ENCODE measurements at regions not wholly inside any gene's neighbourhood (a gene's known extent, or its start where the extent isn't known, plus 50 kb on each side); places are given as distances from the start of the nearest gene placed in this dataset.

DNA sequence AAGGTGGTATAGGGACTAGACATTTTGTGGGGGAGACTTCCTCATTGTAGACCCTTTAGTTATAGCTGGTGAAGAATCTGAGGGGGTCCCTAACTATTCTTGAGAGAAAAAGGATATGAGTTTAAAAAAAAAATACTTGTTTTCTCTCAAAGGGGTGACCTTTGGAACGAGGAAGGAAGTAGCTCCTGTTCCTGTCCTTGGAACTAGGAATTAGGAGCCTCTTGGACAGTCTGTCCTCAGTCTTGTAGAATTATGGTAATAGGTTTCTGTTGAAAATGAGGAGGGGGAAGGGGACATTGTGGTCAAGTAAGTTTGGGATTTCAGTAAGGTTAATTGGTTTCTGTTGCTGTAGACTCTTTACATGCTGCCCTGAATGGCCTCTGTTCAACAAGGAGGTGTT, 56.5 kb downstream of the PLEKHG1 start:
- TF ChIP-seq, protein P1, sequence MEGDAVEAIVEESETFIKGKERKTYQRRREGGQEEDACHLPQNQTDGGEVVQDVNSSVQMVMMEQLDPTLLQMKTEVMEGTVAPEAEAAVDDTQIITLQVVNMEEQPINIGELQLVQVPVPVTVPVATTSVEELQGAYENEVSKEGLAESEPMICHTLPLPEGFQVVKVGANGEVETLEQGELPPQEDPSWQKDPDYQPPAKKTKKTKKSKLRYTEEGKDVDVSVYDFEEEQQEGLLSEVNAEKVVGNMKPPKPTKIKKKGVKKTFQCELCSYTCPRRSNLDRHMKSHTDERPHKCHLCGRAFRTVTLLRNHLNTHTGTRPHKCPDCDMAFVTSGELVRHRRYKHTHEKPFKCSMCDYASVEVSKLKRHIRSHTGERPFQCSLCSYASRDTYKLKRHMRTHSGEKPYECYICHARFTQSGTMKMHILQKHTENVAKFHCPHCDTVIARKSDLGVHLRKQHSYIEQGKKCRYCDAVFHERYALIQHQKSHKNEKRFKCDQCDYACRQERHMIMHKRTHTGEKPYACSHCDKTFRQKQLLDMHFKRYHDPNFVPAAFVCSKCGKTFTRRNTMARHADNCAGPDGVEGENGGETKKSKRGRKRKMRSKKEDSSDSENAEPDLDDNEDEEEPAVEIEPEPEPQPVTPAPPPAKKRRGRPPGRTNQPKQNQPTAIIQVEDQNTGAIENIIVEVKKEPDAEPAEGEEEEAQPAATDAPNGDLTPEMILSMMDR (conservative IDR thresholded peaks at IDR 0.05; ENCODE audit: low read depth, low read length), result no peak
- TF ChIP-seq EZH2phosphoT487 (IDR thresholded peaks at IDR 0.05; ENCODE audit: borderline replicate concordance, low read length), result no peak

All from PC-3 (cell line).